ENCODE measurements at regions not wholly inside any gene's neighbourhood (a gene's known extent, or its start where the extent isn't known, plus 50 kb on each side); places are given as distances from the start of the nearest gene placed in this dataset.

DNA sequence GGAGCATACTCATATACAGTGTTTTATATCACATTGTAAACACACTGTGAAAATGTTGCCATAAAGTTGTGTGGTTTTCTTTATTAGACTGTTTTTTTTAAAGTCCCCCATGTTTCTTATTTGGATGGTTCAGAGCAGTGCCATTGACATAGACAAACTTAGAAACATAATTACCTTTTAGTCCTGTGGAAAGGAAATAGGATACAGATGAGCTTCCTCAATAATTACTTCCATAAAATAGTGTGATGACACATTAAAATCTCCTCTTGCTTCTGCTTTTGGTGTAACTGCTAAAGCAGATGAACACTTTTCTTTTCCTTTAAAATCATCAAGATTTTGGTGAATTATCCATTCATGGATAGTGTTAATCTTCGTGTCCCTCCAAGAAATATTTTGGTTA lies 52.9 kb upstream of the LIMCH1 start:
- no peak for FAIRE-seq
- no peak overlapping the region for H2AFZ ChIP-seq (ENCODE audit: control insufficient read depth, low read depth, low read length)
- ATAC-seq: no peak
- in situ Hi-C loops (cut with MboI): no loop called here
- 4% methylated on average over 1 of the region's 1 CpG for WGBS (ENCODE audit: insufficient coverage, insufficient replicate concordance, low lambda C conversion rate, missing lambda C conversion rate)
- H3K4me1 ChIP-seq (ENCODE audit: control insufficient read depth, insufficient read depth, low read length): no peaks in the 10 kb centered on the region
- DNase-seq (ENCODE audit: low read depth, low spot score): no peak
- intact Hi-C loops (cut with micrococcal nuclease; ENCODE audit: unreplicated experiment): no loop called here
- no peaks in the 10 kb centered on the region for H4K20me1 ChIP-seq (ENCODE audit: control insufficient read depth, insufficient read depth)
- no peaks in the 10 kb centered on the region for H3K9me3 ChIP-seq (replicated peaks; ENCODE audit: control insufficient read depth, insufficient read depth, low read length)
- peaks cover 0 to 2% of the 10 kb centered on the region in 2 experiments; a peak in 2 of 4 replicates for H3K27me3 ChIP-seq (replicated peaks in 1 of 2; ENCODE audit: control insufficient read depth in 2 of 2, insufficient read depth in 2 of 2, low read length in 1 of 2)
- H3K4me2 ChIP-seq (ENCODE audit: control insufficient read depth, insufficient read depth): no peak overlapping the region
- H3K79me2 ChIP-seq (ENCODE audit: control insufficient read depth, insufficient read depth, low read length): no peaks in the 10 kb centered on the region
- ChIA-PET RAD21 (ENCODE audit: unreplicated experiment) (no interaction called here), CTCF (no interaction called here), POLR2A (no interaction called here), SMC1A (ENCODE audit: uncharacterized antibody, unreplicated experiment) (no interaction called here)
- H3K4me3 ChIP-seq: no peak overlapping the region
- no peak for TF ChIP-seq NR2C2 (IDR thresholded peaks at IDR 0.05; ENCODE audit: borderline replicate concordance, control insufficient read depth, insufficient read length, low read depth)
- no peak for TF ChIP-seq CEBPB (IDR thresholded peaks at IDR 0.05; ENCODE audit: borderline replicate concordance in 1 of 2, low read depth in 2 of 2, low read length in 2 of 2)
- no peak for TF ChIP-seq ESRRA (IDR thresholded peaks at IDR 0.05; ENCODE audit: low read length)
- TF ChIP-seq TBL1XR1 (IDR thresholded peaks at IDR 0.05; ENCODE audit: low read depth, low read length): no peak
- no peak for TF ChIP-seq MYB (IDR thresholded peaks at IDR 0.05; ENCODE audit: borderline replicate concordance, low read depth, low read length)
- no peak for TF ChIP-seq HCFC1 (IDR thresholded peaks at IDR 0.05; ENCODE audit: low read length)
- TF ChIP-seq ZNF207 (IDR thresholded peaks at IDR 0.05; ENCODE audit: borderline replicate concordance): no peak
- TF ChIP-seq, protein P1, sequence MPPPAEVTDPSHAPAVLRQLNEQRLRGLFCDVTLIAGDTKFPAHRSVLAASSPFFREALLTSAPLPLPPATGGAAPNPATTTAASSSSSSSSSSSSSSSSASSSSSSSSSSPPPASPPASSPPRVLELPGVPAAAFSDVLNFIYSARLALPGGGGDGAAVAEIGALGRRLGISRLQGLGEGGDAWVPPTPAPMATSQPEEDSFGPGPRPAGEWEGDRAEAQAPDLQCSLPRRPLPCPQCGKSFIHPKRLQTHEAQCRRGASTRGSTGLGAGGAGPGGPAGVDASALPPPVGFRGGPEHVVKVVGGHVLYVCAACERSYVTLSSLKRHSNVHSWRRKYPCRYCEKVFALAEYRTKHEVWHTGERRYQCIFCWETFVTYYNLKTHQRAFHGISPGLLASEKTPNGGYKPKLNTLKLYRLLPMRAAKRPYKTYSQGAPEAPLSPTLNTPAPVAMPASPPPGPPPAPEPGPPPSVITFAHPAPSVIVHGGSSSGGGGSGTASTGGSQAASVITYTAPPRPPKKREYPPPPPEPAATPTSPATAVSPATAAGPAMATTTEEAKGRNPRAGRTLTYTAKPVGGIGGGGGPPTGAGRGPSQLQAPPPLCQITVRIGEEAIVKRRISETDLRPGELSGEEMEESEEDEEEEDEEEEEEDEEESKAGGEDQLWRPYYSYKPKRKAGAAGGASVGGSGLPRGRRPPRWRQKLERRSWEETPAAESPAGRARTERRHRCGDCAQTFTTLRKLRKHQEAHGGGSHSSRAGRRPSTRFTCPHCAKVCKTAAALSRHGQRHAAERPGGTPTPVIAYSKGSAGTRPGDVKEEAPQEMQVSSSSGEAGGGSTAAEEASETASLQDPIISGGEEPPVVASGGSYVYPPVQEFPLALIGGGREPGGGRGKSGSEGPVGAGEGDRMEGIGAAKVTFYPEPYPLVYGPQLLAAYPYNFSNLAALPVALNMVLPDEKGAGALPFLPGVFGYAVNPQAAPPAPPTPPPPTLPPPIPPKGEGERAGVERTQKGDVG (CRISPR knock-in tag; IDR thresholded peaks at IDR 0.05): no peak
- TF ChIP-seq, protein P2, sequence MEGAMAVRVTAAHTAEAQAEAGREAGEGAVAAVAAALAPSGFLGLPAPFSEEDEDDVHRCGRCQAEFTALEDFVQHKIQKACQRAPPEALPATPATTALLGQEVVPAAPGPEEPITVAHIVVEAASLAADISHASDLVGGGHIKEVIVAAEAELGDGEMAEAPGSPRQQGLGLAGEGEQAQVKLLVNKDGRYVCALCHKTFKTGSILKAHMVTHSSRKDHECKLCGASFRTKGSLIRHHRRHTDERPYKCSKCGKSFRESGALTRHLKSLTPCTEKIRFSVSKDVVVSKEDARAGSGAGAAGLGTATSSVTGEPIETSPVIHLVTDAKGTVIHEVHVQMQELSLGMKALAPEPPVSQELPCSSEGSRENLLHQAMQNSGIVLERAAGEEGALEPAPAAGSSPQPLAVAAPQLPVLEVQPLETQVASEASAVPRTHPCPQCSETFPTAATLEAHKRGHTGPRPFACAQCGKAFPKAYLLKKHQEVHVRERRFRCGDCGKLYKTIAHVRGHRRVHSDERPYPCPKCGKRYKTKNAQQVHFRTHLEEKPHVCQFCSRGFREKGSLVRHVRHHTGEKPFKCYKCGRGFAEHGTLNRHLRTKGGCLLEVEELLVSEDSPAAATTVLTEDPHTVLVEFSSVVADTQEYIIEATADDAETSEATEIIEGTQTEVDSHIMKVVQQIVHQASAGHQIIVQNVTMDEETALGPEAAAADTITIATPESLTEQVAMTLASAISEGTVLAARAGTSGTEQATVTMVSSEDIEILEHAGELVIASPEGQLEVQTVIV (IDR thresholded peaks at IDR 0.05; ENCODE audit: borderline replicate concordance, partially characterized antibody): no peak
- no peaks in the 10 kb centered on the region for H3K36me3 ChIP-seq (ENCODE audit: control insufficient read depth in 2 of 2, insufficient read depth in 2 of 2, low read length in 1 of 2)
- no peak overlapping the region for H3K27ac ChIP-seq (ENCODE audit: control insufficient read depth, insufficient read depth)
- H3K9ac ChIP-seq (ENCODE audit: control insufficient read depth, insufficient read depth, low read length): no peak overlapping the region
- BruUV-seq (replicated peaks): no TSS peak
